T-helper 1 cell (primary cell): ENCODE measurements at regions not wholly inside any gene's neighbourhood (a gene's known extent, or its start where the extent isn't known, plus 50 kb on each side); places are given as distances from the start of the nearest gene placed in this dataset.
"Not testable (repeated sequence)": the region's sequence is repeated elsewhere in the genome, so short reads cannot be mapped to it uniquely, and the experiment has no call there.

Experiments
- DNase-seq, 5 donors: peaks; one replicate each; pipeline ENCODE4 v3.0.0-alpha.2; 2012 to 2020

GRCh38 chr2:153299809-153300208, 178.8 kb downstream of the RPRM start:
- no peak for DNase-seq

GRCh38 chr2:153299217-153299616, 179.3 kb downstream of the RPRM start:
- no peak for DNase-seq

- no peak for DNase-seq
These were observed 184.3 kb downstream of the RPRM start for GRCh38 chr2:153294199-153294786.

GRCh38 chr2:153291718-153292117, 186.8 kb downstream of the RPRM start:
- no peak for DNase-seq

- peak in 1 of 5 donors; percentile 1 for DNase-seq
These were observed 191.3 kb downstream of the RPRM start for GRCh38 chr2:153287109-153287801.

GRCh38 chr2:153268941-153269461, 209.6 kb downstream of the RPRM start:
- no peak for DNase-seq

GRCh38 chr2:153256876-153257275, 221.7 kb downstream of the RPRM start:
- DNase-seq, result not testable (repeated sequence)

- DNase-seq, result not testable (repeated sequence)
These were observed 231.9 kb downstream of the RPRM start for GRCh38 chr2:153246636-153247035.

GRCh38 chr2:153235516-153235915, 243.0 kb downstream of the RPRM start:
- DNase-seq, result peak in 1 of 5 donors; percentile 23

- DNase-seq, result no peak
These were observed 246.1 kb downstream of the RPRM start for GRCh38 chr2:153232464-153232863.

GRCh38 chr2:153230977-153231376, 247.6 kb downstream of the RPRM start:
- no peak for DNase-seq

- DNase-seq, result no peak
These were observed 249.7 kb downstream of the RPRM start for GRCh38 chr2:153228904-153229303.

- DNase-seq, result no peak
These were observed 250.6 kb downstream of the RPRM start for GRCh38 chr2:153227981-153228380.

- no peak for DNase-seq
These were observed 256.1 kb downstream of the RPRM start for GRCh38 chr2:153222231-153223165.

- no peak for DNase-seq
These were observed 257.1 kb downstream of the RPRM start for GRCh38 chr2:153221506-153221905.

GRCh38 chr2:153221087-153221486, 257.5 kb downstream of the RPRM start:
- no peak for DNase-seq

- DNase-seq, result no peak
These were observed 259.7 kb downstream of the RPRM start for GRCh38 chr2:153218851-153219250.

- DNase-seq, result no peak
These were observed 264.2 kb downstream of the RPRM start for GRCh38 chr2:153214337-153214736.

GRCh38 chr2:153213022-153213421, 265.5 kb downstream of the RPRM start:
- DNase-seq, result no peak

- no peak for DNase-seq
These were observed 280.9 kb downstream of the RPRM start for GRCh38 chr2:153197402-153198386.

- no peak for DNase-seq
These were observed 282.0 kb downstream of the RPRM start for GRCh38 chr2:153196378-153197058.
